ENCODE measurements at regions not wholly inside any gene's neighbourhood (a gene's known extent, or its start where the extent isn't known, plus 50 kb on each side); places are given as distances from the start of the nearest gene placed in this dataset.
A peak's percentile ranks its signal among the peaks of the same experiment; 100 is the strongest.

- DNase-seq (ENCODE audit: low spot score) = no peak
These were observed 115.6 kb downstream of the IRS2 start for GRCh38 chr13:109670776-109671175.

- no peak for DNase-seq (ENCODE audit: low spot score)
These were observed 116.4 kb downstream of the IRS2 start for GRCh38 chr13:109669956-109670355.

GRCh38 chr13:109669234-109669612 lies 117.2 kb downstream of the IRS2 start:
- no peak for DNase-seq (ENCODE audit: low spot score)

GRCh38 chr13:109668433-109669233 lies 117.8 kb downstream of the IRS2 start:
- peak; percentile 52 for DNase-seq (ENCODE audit: low spot score)

GRCh38 chr13:109667807-109668291 lies 118.5 kb downstream of the IRS2 start:
- DNase-seq (ENCODE audit: low spot score) = peak; percentile 29

GRCh38 chr13:109667056-109667455 lies 119.3 kb downstream of the IRS2 start:
- peak; percentile 42 for DNase-seq (ENCODE audit: low spot score)

- peak; percentile 38 for DNase-seq (ENCODE audit: low spot score)
These were observed 119.7 kb downstream of the IRS2 start for GRCh38 chr13:109666656-109667055.

- no peak for DNase-seq (ENCODE audit: low spot score)
These were observed 120.6 kb downstream of the IRS2 start for GRCh38 chr13:109665781-109666249.

- DNase-seq (ENCODE audit: low spot score) = no peak
These were observed 121.1 kb downstream of the IRS2 start for GRCh38 chr13:109665240-109665639.

GRCh38 chr13:109657395-109657794 lies 129.0 kb downstream of the IRS2 start:
- DNase-seq (ENCODE audit: low spot score) = no peak

- no peak for DNase-seq (ENCODE audit: low spot score)
These were observed 130.2 kb downstream of the IRS2 start for GRCh38 chr13:109656206-109656605.

- no peak for DNase-seq (ENCODE audit: low spot score)
These were observed 130.8 kb downstream of the IRS2 start for GRCh38 chr13:109655611-109656010.

GRCh38 chr13:109655206-109655600 lies 131.2 kb downstream of the IRS2 start:
- no peak for DNase-seq (ENCODE audit: low spot score)

GRCh38 chr13:109654341-109655205 lies 131.8 kb downstream of the IRS2 start:
- DNase-seq (ENCODE audit: low spot score) = no peak

- no peak for DNase-seq (ENCODE audit: low spot score)
These were observed 133.9 kb downstream of the IRS2 start for GRCh38 chr13:109652531-109652930.

- no peak for DNase-seq (ENCODE audit: low spot score)
These were observed 134.5 kb downstream of the IRS2 start for GRCh38 chr13:109651854-109652253.

- DNase-seq (ENCODE audit: low spot score) = no peak
These were observed 135.1 kb downstream of the IRS2 start for GRCh38 chr13:109651311-109651710.

- DNase-seq (ENCODE audit: low spot score) = no peak
These were observed 135.5 kb downstream of the IRS2 start for GRCh38 chr13:109650861-109651260.

GRCh38 chr13:109649713-109650112 lies 136.7 kb downstream of the IRS2 start:
- DNase-seq (ENCODE audit: low spot score) = no peak

- no peak for DNase-seq (ENCODE audit: low spot score)
These were observed 138.7 kb downstream of the IRS2 start for GRCh38 chr13:109647699-109648098.

- no peak for DNase-seq (ENCODE audit: low spot score)
These were observed 139.3 kb downstream of the IRS2 start for GRCh38 chr13:109647053-109647452.

- no peak for DNase-seq (ENCODE audit: low spot score)
These were observed 140.0 kb downstream of the IRS2 start for GRCh38 chr13:109646423-109646822.

- no peak for DNase-seq (ENCODE audit: low spot score)
These were observed 140.6 kb downstream of the IRS2 start for GRCh38 chr13:109645831-109646230.

Measured in ecto neural progenitor cell (in vitro differentiated cells).